Mesenchymal stem cell (in vitro differentiated cells and primary cell): ENCODE measurements at regions not wholly inside any gene's neighbourhood (a gene's known extent, or its start where the extent isn't known, plus 50 kb on each side); places are given as distances from the start of the nearest gene placed in this dataset.
A peak's percentile ranks its signal among the peaks of the same experiment; 100 is the strongest.

Source experiments
- DNase-seq: peaks from one replicate; pipeline ENCODE4 v3.0.0-alpha.2; 2013
- H2AFZ ChIP-seq: one replicate; pipeline ENCODE4 v1.6.1; 2013; ENCODE audit warnings: low read depth, mild to moderate bottlenecking, control low read depth, inconsistent platforms, low read length, moderate library complexity
- H2AK5ac ChIP-seq: 2 replicates; pipeline ENCODE4 v1.6.1; 2013; ENCODE audit warnings: low read length, moderate library complexity, mild to moderate bottlenecking, inconsistent platforms; ENCODE audit not compliant: severe bottlenecking
- H2BK120ac ChIP-seq: one replicate; pipeline ENCODE4 v1.6.1; 2013; ENCODE audit warnings: low read depth, mild to moderate bottlenecking, inconsistent platforms, low read length, moderate library complexity
- H2BK12ac ChIP-seq, 2 experiments: one replicate each; pipeline ENCODE4 v1.6.1; 2013; ENCODE audit warnings: inconsistent platforms in 2 of 2, low read length in 2 of 2, mild to moderate bottlenecking in 2 of 2, moderate library complexity in 2 of 2, control low read depth in 1 of 2
- H2BK15ac ChIP-seq: one replicate; pipeline ENCODE4 v1.6.1; 2013; ENCODE audit warnings: mild to moderate bottlenecking, low read depth, inconsistent platforms; ENCODE audit not compliant: poor library complexity, severe bottlenecking
- H2BK5ac ChIP-seq: 2 replicates; pipeline ENCODE4 v1.6.1; 2013; ENCODE audit warnings: low read depth, mild to moderate bottlenecking, low read length, control low read depth, inconsistent platforms; ENCODE audit not compliant: poor library complexity, severe bottlenecking
- H3K14ac ChIP-seq, 2 experiments: one replicate each; pipeline ENCODE4 v1.6.1; 2013; ENCODE audit warnings: inconsistent platforms in 2 of 2, low read length in 2 of 2, control low read depth in 1 of 2, mild to moderate bottlenecking in 1 of 2, moderate library complexity in 1 of 2
- H3K18ac ChIP-seq, 2 experiments: one replicate each; pipeline ENCODE4 v1.6.1; 2013; ENCODE audit warnings: inconsistent platforms in 2 of 2, low read length in 2 of 2, control low read depth in 1 of 2, low read depth in 1 of 2, mild to moderate bottlenecking in 1 of 2
- H3K23ac ChIP-seq, 2 experiments: one replicate each; pipeline ENCODE4 v1.6.1; 2013; ENCODE audit warnings: inconsistent platforms in 2 of 2, low read length in 2 of 2, mild to moderate bottlenecking in 2 of 2, moderate library complexity in 2 of 2, control low read depth in 1 of 2
- H3K27ac ChIP-seq: 2 replicates; pipeline ENCODE4 v1.5.1; 2013; ENCODE audit warnings: mild to moderate bottlenecking, moderate library complexity, low read length, control low read depth, inconsistent platforms; ENCODE audit not compliant: poor library complexity, severe bottlenecking
- H3K27me3 ChIP-seq, 2 experiments: 2 replicates each; pipeline versions ENCODE4 v1.6.1 to v1.7.0; 2013; ENCODE audit warnings: low read length in 2 of 2, mild to moderate bottlenecking in 2 of 2, moderate library complexity in 2 of 2, control low read depth in 1 of 2, inconsistent platforms in 1 of 2; ENCODE audit not compliant: control insufficient read depth in 1 of 2, insufficient read depth in 1 of 2
- H3K36me3 ChIP-seq, 2 experiments: 2 replicates each; pipeline versions ENCODE4 v1.6.1 to v1.7.0; 2013; ENCODE audit warnings: low read length in 2 of 2, control low read depth in 1 of 2, inconsistent platforms in 1 of 2, low read depth in 1 of 2, mild to moderate bottlenecking in 1 of 2; ENCODE audit not compliant: insufficient read depth in 2 of 2, control insufficient read depth in 1 of 2
- H3K4ac ChIP-seq, 2 experiments: one replicate each; pipeline ENCODE4 v1.6.1; 2013; ENCODE audit warnings: inconsistent platforms in 2 of 2, low read length in 2 of 2, mild to moderate bottlenecking in 2 of 2, moderate library complexity in 2 of 2, control low read depth in 1 of 2, low read depth in 1 of 2
- H3K4me1 ChIP-seq: 2 replicates; pipeline ENCODE4 v1.6.1; 2013; ENCODE audit warnings: low read depth, low read length, control low read depth; ENCODE audit not compliant: control insufficient read depth, insufficient read depth
- H3K4me2 ChIP-seq: 2 replicates; pipeline ENCODE4 v1.6.1; 2013; ENCODE audit warnings: low read length, mild to moderate bottlenecking, inconsistent platforms; ENCODE audit not compliant: poor library complexity, severe bottlenecking
- H3K4me3 ChIP-seq, 2 experiments: 2 replicates each; pipeline versions ENCODE4 v1.5.1 to v1.7.0; 2013; ENCODE audit warnings: low read length in 2 of 2, mild to moderate bottlenecking in 2 of 2, control low read depth in 1 of 2, low read depth in 1 of 2; ENCODE audit not compliant: insufficient read depth in 1 of 2
- H3K79me1 ChIP-seq: replicated peaks from 2 replicates; pipeline ENCODE4 v1.6.1; 2013; ENCODE audit warnings: mild to moderate bottlenecking, control low read depth, low read length, inconsistent platforms; ENCODE audit not compliant: poor library complexity, severe bottlenecking
- H3K9ac ChIP-seq: 2 replicates; pipeline ENCODE4 v1.7.0; 2013; ENCODE audit warnings: mild to moderate bottlenecking, low read length, moderate library complexity
- H3K9me3 ChIP-seq: 2 replicates; pipeline ENCODE4 v1.7.0; 2013; ENCODE audit warnings: mild to moderate bottlenecking, low read length; ENCODE audit not compliant: control insufficient read depth
- H4K8ac ChIP-seq: one replicate; pipeline ENCODE4 v1.6.1; 2013; ENCODE audit warnings: inconsistent platforms, mild to moderate bottlenecking, low read length, moderate library complexity
- H4K91ac ChIP-seq: one replicate; pipeline ENCODE4 v1.6.1; 2013; ENCODE audit warnings: mild to moderate bottlenecking, low read length, inconsistent platforms
- WGBS: methylation state at CpG from one replicate; pipeline ENCODE4 v1.1.7; 2013; ENCODE audit warnings: mixed read lengths; 5-methylcytosine and 5-hydroxymethylcytosine counted together

GRCh38 chr5:130708754-130709153 is 456.3 kb downstream of the HINT1 start:
- peak; percentile 8 for DNase-seq
- no peaks in the 10 kb centered on the region for H3K79me1 ChIP-seq
- H3K18ac ChIP-seq: no peak overlapping the region
- no peak overlapping the region for H3K23ac ChIP-seq
- H3K27ac ChIP-seq: no peak overlapping the region
- no peak overlapping the region for H4K91ac ChIP-seq
- no peak overlapping the region for H2BK15ac ChIP-seq
- no peak overlapping the region for H3K4ac ChIP-seq
- no peak overlapping the region for H2BK12ac ChIP-seq
- H3K4me3 ChIP-seq: no peak overlapping the region
- H4K8ac ChIP-seq: no peak overlapping the region
- no peak overlapping the region for H3K9ac ChIP-seq
- H3K14ac ChIP-seq: no peak overlapping the region
- no peak overlapping the region for H2BK120ac ChIP-seq
- no peaks in the 10 kb centered on the region for H3K36me3 ChIP-seq
- WGBS: 50% methylated on average over 2 of the region's 3 CpGs
- H2AK5ac ChIP-seq: no peak overlapping the region
- H3K9me3 ChIP-seq: no peaks in the 10 kb centered on the region
- H3K27me3 ChIP-seq: no peaks in the 10 kb centered on the region
- H3K4me1 ChIP-seq: no peaks in the 10 kb centered on the region
- H3K4me2 ChIP-seq: no peak overlapping the region
- H2AFZ ChIP-seq: no peak overlapping the region
- no peak overlapping the region for H2BK5ac ChIP-seq

- H3K36me3 ChIP-seq: no peaks in the 10 kb centered on the region
- H3K4ac ChIP-seq: no peak overlapping the region
- 86% methylated on average over 4 of the region's 5 CpGs for WGBS
- H3K27me3 ChIP-seq: no peaks in the 10 kb centered on the region
- H3K14ac ChIP-seq: no peak overlapping the region
- no peak overlapping the region for H4K91ac ChIP-seq
- no peaks in the 10 kb centered on the region for H3K4me1 ChIP-seq
- H3K9me3 ChIP-seq: peaks cover 4% of the 10 kb centered on the region
- no peak overlapping the region for H2BK5ac ChIP-seq
- H4K8ac ChIP-seq: no peak overlapping the region
- no peak overlapping the region for H2AFZ ChIP-seq
- H3K18ac ChIP-seq: no peak overlapping the region
- H3K4me2 ChIP-seq: no peak overlapping the region
- no peak overlapping the region for H2BK15ac ChIP-seq
- H2BK12ac ChIP-seq: no peak overlapping the region
- no peaks in the 10 kb centered on the region for H3K79me1 ChIP-seq
- H3K23ac ChIP-seq: no peak overlapping the region
- no peak overlapping the region for H3K4me3 ChIP-seq
- DNase-seq: no peak
- no peak overlapping the region for H3K9ac ChIP-seq
- H2BK120ac ChIP-seq: no peak overlapping the region
- H2AK5ac ChIP-seq: no peak overlapping the region
- H3K27ac ChIP-seq: no peak overlapping the region
These were observed 458.4 kb downstream of the HINT1 start for GRCh38 chr5:130706696-130707095.

- no peak overlapping the region for H2BK5ac ChIP-seq
- no peak overlapping the region for H2AK5ac ChIP-seq
- peak overlapping the region; percentile 16 for H3K27ac ChIP-seq
- no peak overlapping the region for H4K8ac ChIP-seq
- H3K4me1 ChIP-seq: no peaks in the 10 kb centered on the region
- H3K4ac ChIP-seq: no peak overlapping the region
- H3K4me3 ChIP-seq: no peak overlapping the region
- no peaks in the 10 kb centered on the region for H3K36me3 ChIP-seq
- peaks cover 4% of the 10 kb centered on the region for H3K9me3 ChIP-seq
- H3K14ac ChIP-seq: no peak overlapping the region
- no peak overlapping the region for H2BK12ac ChIP-seq
- WGBS: 70% methylated on average over 1 of the region's 2 CpGs
- no peak overlapping the region for H2AFZ ChIP-seq
- H3K79me1 ChIP-seq: no peaks in the 10 kb centered on the region
- H3K27me3 ChIP-seq: no peaks in the 10 kb centered on the region
- H4K91ac ChIP-seq: no peak overlapping the region
- DNase-seq: no peak
- H3K4me2 ChIP-seq: no peak overlapping the region
- no peak overlapping the region for H3K9ac ChIP-seq
- H3K18ac ChIP-seq: no peak overlapping the region
- no peak overlapping the region for H2BK120ac ChIP-seq
- no peak overlapping the region for H2BK15ac ChIP-seq
- no peak overlapping the region for H3K23ac ChIP-seq
These were observed 459.7 kb downstream of the HINT1 start for GRCh38 chr5:130705368-130705767.

- WGBS: 100% methylated on average over 2 of the region's 4 CpGs
- Histone ChIP-seq H4K8ac (no peak overlapping the region), H2BK15ac (no peak overlapping the region), H3K4ac (no peak overlapping the region), H2BK120ac (no peak overlapping the region), H2BK5ac (no peak overlapping the region), H3K4me1 (no peaks in the 10 kb centered on the region), H3K18ac (no peak overlapping the region), H2AK5ac (no peak overlapping the region), H3K27me3 (no peaks in the 10 kb centered on the region), H2BK12ac (no peak overlapping the region), H3K23ac (no peak overlapping the region), H3K14ac (no peak overlapping the region), H3K79me1 (no peaks in the 10 kb centered on the region), H3K36me3 (no peaks in the 10 kb centered on the region), H4K91ac (no peak overlapping the region), H3K9ac (no peak overlapping the region), H3K9me3 (no peaks in the 10 kb centered on the region), H3K4me2 (no peak overlapping the region), H3K27ac (no peak overlapping the region), H3K4me3 (no peak overlapping the region), H2AFZ (no peak overlapping the region)
- no peak for DNase-seq
These were observed 471.5 kb downstream of the HINT1 start for GRCh38 chr5:130693509-130693908.
